Iris pigment epithelial cell (primary cell): ENCODE measurements at regions not wholly inside any gene's neighbourhood (a gene's known extent, or its start where the extent isn't known, plus 50 kb on each side); places are given as distances from the start of the nearest gene placed in this dataset.

Source experiments
- DNase-seq: peaks from one replicate; pipeline ENCODE4 v3.0.0-alpha.2; 2011; ENCODE audit warnings: low read depth

GRCh38 chr16:9186061-9186460, 94.6 kb downstream of the HAPSTR1 start:
- DNase-seq: no peak

DNA sequence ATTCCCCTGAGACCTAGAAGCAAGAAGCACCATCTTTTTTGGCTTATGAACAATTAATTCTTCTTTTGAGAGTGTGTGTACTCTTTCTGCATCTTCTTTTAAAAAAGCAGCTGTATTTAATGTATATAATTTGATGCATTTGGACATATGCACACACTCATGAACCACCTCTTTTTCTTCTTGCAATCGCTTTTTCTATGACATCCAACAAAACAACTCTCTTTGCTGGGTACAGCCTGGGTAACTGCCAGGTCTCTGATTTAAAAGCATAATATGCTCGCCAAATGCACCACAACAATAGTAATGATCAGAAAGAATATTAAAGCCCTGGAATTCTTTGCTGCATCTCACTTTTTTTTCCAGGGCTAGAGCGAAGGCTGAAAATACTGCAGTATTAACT, 97.3 kb downstream of the HAPSTR1 start:
- no peak for DNase-seq

- no peak for DNase-seq
Measured at GRCh38 chr16:9191274-9191850, 99.9 kb downstream of the HAPSTR1 start.

GRCh38 chr16:9192746-9193145, 101.3 kb downstream of the HAPSTR1 start:
- DNase-seq: no peak

DNA sequence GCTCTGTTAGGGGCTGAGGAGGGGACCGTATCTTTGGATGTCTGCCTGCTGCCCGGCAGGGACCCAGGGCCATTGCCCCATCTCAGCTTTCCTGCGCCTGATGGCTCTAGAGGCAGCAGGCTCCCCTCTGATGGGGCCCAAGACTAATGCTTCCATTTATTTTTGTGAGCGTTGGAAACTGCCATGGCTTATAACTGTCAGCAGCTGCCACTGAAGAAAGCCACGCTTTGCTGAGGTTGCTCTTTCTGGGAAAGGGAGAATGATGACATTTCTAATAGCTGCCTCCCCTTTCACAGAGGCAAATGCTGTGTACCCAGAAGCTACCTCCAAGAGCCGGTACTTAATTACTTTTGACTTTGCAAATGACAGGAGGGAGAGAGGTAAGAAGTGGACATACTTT, 103.8 kb downstream of the HAPSTR1 start:
- no peak for DNase-seq

GRCh38 chr16:9197957-9198661, 106.7 kb downstream of the HAPSTR1 start:
- DNase-seq: no peak

DNA sequence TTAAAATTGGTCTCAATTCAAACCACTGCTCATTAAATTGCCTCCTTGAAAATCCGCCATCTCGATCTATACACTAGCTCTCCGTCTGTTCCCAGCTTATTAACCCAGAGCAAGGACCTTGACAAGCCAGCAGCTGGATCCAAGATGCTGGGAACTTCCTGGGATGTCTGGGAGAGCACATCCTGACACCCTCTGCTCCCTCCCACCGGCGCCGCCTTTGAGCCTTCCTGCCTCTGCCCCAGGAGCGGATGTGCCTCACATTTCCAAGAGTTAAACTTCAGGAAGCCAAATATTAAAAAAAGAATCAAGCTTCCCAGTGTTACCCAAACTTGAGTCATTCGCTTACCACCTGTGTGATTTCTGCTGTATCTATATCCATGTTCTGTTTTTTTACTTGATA, 107.9 kb downstream of the HAPSTR1 start:
- no peak for DNase-seq

DNA sequence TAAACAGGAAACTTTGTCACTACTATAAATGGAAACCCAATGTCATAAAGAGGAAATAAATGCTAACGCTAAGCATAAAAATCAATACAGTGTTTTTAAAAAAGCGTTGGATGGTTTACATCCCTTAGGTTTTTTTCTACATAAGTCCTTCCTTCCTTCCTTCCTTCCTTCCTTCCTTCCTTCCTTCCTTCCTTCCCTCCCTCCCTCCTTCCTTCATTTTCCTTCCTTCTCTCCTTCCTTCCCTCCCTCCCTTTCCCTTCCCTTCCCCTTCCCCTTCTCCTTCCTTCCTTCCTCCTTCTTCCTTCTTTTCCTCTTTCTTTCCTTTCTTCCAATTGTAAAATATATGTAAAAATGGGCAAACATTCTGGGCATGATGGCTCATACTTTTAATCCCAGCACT, 108.3 kb downstream of the HAPSTR1 start:
- no peak for DNase-seq

DNA sequence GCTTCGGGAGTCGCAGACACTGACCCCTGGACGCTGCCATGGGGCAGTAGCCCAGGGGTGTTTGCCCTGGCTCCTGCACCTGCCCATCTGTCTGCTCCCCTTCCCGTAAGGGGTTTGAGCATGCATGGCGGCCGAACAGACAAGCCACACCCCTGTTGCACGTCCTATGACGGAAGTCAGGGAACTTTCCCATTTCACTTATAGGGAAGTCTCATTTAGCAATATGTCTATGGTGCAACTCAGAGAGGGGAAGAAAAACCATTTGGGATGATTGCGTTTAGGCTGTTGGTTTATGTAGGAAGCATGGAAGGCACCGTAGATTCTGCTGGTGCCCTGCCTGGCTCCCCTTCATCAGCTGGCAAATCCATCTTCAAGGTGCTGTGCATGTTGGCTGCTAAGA, 112.5 kb downstream of the HAPSTR1 start:
- no peak for DNase-seq

GRCh38 chr16:9205661-9206060, 114.2 kb downstream of the HAPSTR1 start:
- no peak for DNase-seq

GRCh38 chr16:9206156-9206555, 114.7 kb downstream of the HAPSTR1 start:
- no peak for DNase-seq

DNA sequence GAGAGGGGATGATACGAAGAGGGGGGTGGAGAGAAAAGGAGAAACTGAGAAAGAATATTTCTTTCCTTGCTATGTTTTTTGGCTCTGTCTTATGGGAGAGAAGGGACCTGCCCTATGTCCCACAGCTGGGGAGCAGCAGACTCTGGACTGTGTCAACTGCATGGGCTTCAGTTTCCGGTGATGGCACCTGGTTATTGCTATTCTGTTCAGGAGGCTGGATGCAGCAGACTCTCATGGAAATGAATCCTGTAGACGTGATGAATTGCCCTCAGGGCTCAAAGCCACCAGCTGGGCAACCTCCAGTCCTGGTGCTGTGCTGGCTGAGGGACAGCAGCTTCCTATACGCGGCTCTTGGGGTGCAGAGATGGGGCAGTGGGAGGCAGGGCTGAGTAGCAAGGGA, 121.2 kb downstream of the HAPSTR1 start:
- no peak for DNase-seq

DNA sequence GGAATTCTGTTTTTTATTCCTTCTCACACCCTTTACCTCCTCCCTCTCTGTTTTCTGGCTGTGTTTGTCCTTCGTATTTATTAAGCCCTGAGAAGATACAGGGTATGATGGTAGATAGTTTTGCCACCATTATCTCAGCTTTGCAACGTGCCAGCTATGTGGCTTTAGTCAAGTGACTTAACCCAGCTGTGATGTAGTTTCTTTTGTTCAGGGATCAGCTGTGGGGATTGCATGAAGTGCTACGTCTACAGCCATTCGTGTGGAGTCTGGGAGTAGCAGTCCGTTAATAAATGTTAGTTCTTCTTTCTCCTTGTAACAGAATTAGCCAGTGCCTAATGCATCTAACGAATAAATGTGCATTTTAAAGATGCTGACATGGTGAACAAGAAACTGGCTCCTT, 128.4 kb downstream of the HAPSTR1 start:
- DNase-seq: no peak

- DNase-seq: no peak
Measured at GRCh38 chr16:9225527-9226316, 134.3 kb downstream of the HAPSTR1 start.

GRCh38 chr16:9226924-9227323, 135.5 kb downstream of the HAPSTR1 start:
- DNase-seq: no peak

- DNase-seq: no peak
Measured at GRCh38 chr16:9231039-9231438, 139.6 kb downstream of the HAPSTR1 start.

DNA sequence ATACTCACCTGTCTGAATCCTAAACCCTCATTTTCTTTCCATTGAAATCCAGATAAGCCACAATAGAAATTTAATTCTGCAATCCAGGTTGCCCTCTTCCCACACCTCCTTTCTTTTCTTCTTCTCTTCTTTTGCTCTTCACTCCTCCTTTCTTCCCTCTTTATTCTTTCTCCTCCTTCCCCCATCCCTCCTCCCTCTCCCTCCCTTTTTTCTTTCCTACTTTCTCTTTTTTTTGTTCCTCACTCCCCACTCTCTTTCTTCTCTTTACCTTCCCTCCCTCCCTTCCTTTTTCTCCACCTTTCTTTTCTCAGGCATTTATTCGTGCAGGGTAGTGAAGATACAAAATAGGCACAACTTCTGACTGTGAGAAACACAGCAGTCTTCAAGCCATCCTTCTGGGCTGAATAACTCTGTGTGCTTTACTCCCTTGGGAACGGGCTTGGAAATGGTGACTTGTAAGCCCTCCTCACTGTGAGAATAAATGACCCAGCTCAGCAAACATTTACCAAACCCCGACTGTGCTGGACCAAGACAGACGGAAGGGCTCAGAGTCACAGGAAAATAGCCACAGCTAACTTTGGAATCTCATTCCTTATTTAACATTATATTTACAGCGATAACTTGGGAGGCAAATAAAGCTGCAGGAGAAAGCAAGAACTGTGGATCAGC, 140.8 kb downstream of the HAPSTR1 start:
- no peak for DNase-seq

- no peak for DNase-seq
Measured at GRCh38 chr16:9235867-9236266, 144.4 kb downstream of the HAPSTR1 start.

- no peak for DNase-seq
Measured at GRCh38 chr16:9236319-9236718, 144.9 kb downstream of the HAPSTR1 start.

- no peak for DNase-seq
Measured at GRCh38 chr16:9238346-9238745, 146.9 kb downstream of the HAPSTR1 start.

DNA sequence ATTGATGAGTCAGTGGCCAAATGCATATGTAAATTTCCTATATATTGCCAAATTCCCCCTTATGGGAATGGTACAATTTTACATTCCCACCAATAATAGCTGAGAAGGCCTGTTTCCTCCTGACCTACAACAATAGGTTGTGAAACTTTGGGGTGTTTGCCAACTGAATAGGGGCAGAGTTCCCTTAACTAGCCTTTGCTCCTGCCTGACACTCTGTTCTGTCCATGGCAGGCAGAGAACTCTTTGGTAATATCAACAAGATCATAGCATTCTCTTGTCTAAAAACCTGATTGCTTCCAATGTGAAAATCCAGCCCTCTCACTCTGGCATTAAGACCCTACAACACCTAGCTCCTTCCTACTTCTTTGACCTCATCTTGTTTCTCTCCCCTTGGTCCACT, 149.7 kb downstream of the HAPSTR1 start:
- no peak for DNase-seq

- no peak for DNase-seq
Measured at GRCh38 chr16:9248162-9248561, 156.7 kb downstream of the HAPSTR1 start.

DNA sequence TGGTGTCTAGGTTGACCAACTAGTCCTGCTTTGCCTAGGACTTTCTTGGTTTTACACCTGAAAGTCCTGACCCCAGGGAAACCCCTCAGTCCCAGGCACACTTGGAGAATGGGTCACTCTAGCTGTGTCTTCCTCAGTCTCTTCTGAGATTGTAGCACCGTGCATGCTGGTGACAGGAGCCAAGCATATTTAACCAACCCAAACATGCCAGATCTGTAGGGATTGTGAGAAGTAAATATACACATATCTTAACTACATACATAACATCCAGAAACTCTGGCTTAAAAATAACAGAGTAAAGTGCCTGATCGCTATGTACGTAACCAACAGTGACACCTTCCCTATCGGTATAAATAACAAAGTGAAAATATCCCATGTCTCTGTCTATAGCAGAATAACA, 158.1 kb downstream of the HAPSTR1 start:
- no peak for DNase-seq
